ENCODE measurements at regions not wholly inside any gene's neighbourhood (a gene's known extent, or its start where the extent isn't known, plus 50 kb on each side); places are given as distances from the start of the nearest gene placed in this dataset.

DNA sequence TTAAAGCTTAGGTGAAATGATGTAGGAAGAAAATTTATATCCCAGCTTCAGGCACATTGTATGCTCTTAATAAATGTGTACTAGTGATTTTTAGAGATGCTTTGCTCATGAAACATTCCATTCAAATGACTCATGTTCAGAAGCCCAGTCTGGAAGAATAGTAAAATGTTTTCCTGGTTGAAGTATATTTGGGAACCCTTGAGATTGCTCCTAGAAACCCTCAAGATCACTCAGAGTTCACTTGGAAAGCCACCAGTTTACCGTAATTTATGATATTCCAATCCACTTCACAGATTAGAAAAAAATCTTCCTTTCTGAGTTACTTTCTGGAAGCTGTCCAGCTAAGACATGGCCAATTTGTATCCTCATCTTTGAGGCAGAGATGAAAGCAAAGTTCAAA is 186.4 kb downstream of the SYT10 start:
- TF ChIP-seq, protein P1, sequence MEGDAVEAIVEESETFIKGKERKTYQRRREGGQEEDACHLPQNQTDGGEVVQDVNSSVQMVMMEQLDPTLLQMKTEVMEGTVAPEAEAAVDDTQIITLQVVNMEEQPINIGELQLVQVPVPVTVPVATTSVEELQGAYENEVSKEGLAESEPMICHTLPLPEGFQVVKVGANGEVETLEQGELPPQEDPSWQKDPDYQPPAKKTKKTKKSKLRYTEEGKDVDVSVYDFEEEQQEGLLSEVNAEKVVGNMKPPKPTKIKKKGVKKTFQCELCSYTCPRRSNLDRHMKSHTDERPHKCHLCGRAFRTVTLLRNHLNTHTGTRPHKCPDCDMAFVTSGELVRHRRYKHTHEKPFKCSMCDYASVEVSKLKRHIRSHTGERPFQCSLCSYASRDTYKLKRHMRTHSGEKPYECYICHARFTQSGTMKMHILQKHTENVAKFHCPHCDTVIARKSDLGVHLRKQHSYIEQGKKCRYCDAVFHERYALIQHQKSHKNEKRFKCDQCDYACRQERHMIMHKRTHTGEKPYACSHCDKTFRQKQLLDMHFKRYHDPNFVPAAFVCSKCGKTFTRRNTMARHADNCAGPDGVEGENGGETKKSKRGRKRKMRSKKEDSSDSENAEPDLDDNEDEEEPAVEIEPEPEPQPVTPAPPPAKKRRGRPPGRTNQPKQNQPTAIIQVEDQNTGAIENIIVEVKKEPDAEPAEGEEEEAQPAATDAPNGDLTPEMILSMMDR (IDR thresholded peaks at IDR 0.05) = no peak
- TF ChIP-seq POLR2A (IDR thresholded peaks at IDR 0.05) (no peak), POLR2AphosphoS5 (IDR thresholded peaks at IDR 0.05) (no peak)

Data from prostate gland (tissue), 2 donors.